K562 (cell line): ENCODE measurements at regions not wholly inside any gene's neighbourhood (a gene's known extent, or its start where the extent isn't known, plus 50 kb on each side); places are given as distances from the start of the nearest gene placed in this dataset.

Source experiments
- CHCHD3 ChIP-seq: fragments of 250-450 bp; sonication (Bioruptor Pico); IDR thresholded peaks from 2 replicates; pipeline ENCODE4 v2.1.2; 2022; ENCODE audit warnings: mild to moderate bottlenecking
- RCOR1 ChIP-seq, 2 experiments: IDR thresholded peaks; 2 replicates each; pipeline ENCODE4 v1.6.1; 2012; ENCODE audit warnings: low read depth in 2 of 2, low read length in 2 of 2, borderline replicate concordance in 1 of 2, improper control_type of control experiment in 1 of 2
- USF1 ChIP-seq: sonication (generic); formaldehyde crosslinking; IDR thresholded peaks from 2 replicates; pipeline ENCODE4 v1.9.0; 2022; ENCODE audit warnings: mild to moderate bottlenecking, missing genetic modification reagents
- ZNF699 ChIP-seq: fragments of 250-450 bp; sonication (Bioruptor Pico); IDR thresholded peaks from 2 replicates; pipeline ENCODE4 v1.8.0; 2021; ENCODE audit warnings: mild to moderate bottlenecking, moderate library complexity; ENCODE audit not compliant: insufficient replicate concordance
- TF ChIP-seq, protein P1 (sequence below): fragments of 450-650 bp; formaldehyde crosslinking; IDR thresholded peaks from 2 replicates; pipeline ENCODE4 v1.4.0; 2020; ENCODE audit warnings: mild to moderate bottlenecking, moderate library complexity

DNA sequence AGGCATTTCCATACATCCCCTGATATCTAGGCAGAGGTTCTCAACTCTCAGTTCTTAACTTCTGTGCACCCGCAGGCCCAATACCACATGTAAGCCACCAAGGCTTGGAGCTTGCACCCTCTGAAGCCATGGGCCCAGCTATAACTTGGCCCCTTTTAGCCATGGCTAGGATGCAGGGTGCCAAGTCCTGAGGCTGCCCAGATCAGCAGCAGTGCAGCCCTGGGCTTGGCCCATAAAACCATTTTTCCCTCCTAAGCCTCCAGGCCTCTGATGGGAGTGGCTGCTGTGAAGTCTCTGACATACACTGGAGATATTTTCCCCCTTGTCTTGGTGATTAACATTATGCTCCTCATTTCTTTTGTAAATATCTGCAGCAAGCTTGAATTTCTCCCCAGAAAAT is 110.3 kb upstream of the CNTN1 start:
- TF ChIP-seq, protein P1, sequence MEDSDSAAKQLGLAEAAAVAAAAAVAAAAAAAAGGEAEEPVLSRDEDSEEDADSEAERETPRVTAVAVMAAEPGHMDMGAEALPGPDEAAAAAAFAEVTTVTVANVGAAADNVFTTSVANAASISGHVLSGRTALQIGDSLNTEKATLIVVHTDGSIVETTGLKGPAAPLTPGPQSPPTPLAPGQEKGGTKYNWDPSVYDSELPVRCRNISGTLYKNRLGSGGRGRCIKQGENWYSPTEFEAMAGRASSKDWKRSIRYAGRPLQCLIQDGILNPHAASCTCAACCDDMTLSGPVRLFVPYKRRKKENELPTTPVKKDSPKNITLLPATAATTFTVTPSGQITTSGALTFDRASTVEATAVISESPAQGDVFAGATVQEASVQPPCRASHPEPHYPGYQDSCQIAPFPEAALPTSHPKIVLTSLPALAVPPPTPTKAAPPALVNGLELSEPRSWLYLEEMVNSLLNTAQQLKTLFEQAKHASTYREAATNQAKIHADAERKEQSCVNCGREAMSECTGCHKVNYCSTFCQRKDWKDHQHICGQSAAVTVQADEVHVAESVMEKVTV (CRISPR knock-in tag), result no peak
- TF ChIP-seq USF1, result no peak
- TF ChIP-seq ZNF699 (CRISPR knock-in tag), result no peak
- TF ChIP-seq RCOR1 (IDR thresholded peaks at IDR 0.05; ENCODE audit: borderline replicate concordance in 1 of 2, low read depth in 2 of 2, low read length in 2 of 2), result no peak
- TF ChIP-seq CHCHD3 (CRISPR knock-in tag), result no peak
